Stimulated activated naive B cell treated with anti-CD40 and anti-IgM and Interleukin-4, amounts not matched to agents 10 μg/mL and 1 μg/mL and 100 μg/mL, for 72 hours (primary cell): ENCODE measurements at regions not wholly inside any gene's neighbourhood (a gene's known extent, or its start where the extent isn't known, plus 50 kb on each side); places are given as distances from the start of the nearest gene placed in this dataset.

Source experiments
- ATAC-seq, 2 donors: fragments of 150-1000 bp; cut with Tn5 transposase; replicated peaks; 2 replicates each; pipeline ENCODE4 v1.10.0; 2021; ENCODE audit warnings: moderate library complexity in 1 of 2
- DNase-seq: peaks from one replicate; pipeline ENCODE4 v3.0.0; 2021
- H3K27ac Mint-ChIP-seq: one replicate; pipeline ENCODE4 v1.8.0; 2022; ENCODE audit warnings: mild to moderate bottlenecking, mixed read lengths
- H3K27me3 Mint-ChIP-seq, 2 donors: one replicate each; pipeline ENCODE4 v1.8.0; 2022; ENCODE audit warnings: mixed read lengths in 2 of 2
- H3K36me3 Mint-ChIP-seq, 2 donors: one replicate each; pipeline ENCODE4 v1.8.0; 2022; ENCODE audit warnings: mixed read lengths in 2 of 2, mild to moderate bottlenecking in 1 of 2
- H3K4me1 Mint-ChIP-seq, 2 donors: one replicate each; pipeline ENCODE4 v1.8.0; 2022; ENCODE audit warnings: mixed read lengths in 2 of 2, mild to moderate bottlenecking in 1 of 2
- H3K4me3 Mint-ChIP-seq, 2 donors: one replicate each; pipeline ENCODE4 v1.8.0; 2022; ENCODE audit warnings: mild to moderate bottlenecking in 2 of 2, mixed read lengths in 2 of 2, moderate library complexity in 1 of 2
- H3K9me3 Mint-ChIP-seq, 2 donors: one replicate each; pipeline ENCODE4 v1.8.0; 2022; ENCODE audit warnings: mixed read lengths in 2 of 2, mild to moderate bottlenecking in 1 of 2

- Mint-ChIP-seq H3K4me3 (no peak overlapping the region), H3K27me3 (peaks cover 0 to 9% of the 10 kb centered on the region in 2 donors), H3K4me1 (peaks cover 0 to 2% of the 10 kb centered on the region in 2 donors), H3K27ac (no peak overlapping the region), H3K36me3 (no peaks in the 10 kb centered on the region), H3K9me3 (no peaks in the 10 kb centered on the region)
- ATAC-seq (peak; percentile 69 to 83), DNase-seq (no peak)
Observed at GRCh38 chr13:44191504-44192171, 182.0 kb upstream of the SERP2 start.

GRCh38 chr13:44193731-44194130 lies 179.9 kb upstream of the SERP2 start:
- Mint-ChIP-seq H3K27me3 (peaks cover 1 to 13% of the 10 kb centered on the region in 2 donors), H3K4me1 (peaks cover 10 to 14% of the 10 kb centered on the region in 2 donors), H3K9me3 (no peaks in the 10 kb centered on the region), H3K4me3 (no peak overlapping the region), H3K36me3 (no peaks in the 10 kb centered on the region), H3K27ac (no peak overlapping the region)
- ATAC-seq (no peak), DNase-seq (no peak)

- Mint-ChIP-seq H3K27ac (no peak overlapping the region), H3K27me3 (peaks cover 6 to 9% of the 10 kb centered on the region in 2 donors)
Observed at GRCh38 chr13:44195245-44195644, 178.4 kb upstream of the SERP2 start.

GRCh38 chr13:44196196-44196751 lies 177.3 kb upstream of the SERP2 start:
- peaks cover 10 to 16% of the 10 kb centered on the region in 2 donors for H3K4me1 Mint-ChIP-seq
- no peak overlapping the region for H3K27ac Mint-ChIP-seq
- H3K36me3 Mint-ChIP-seq: no peaks in the 10 kb centered on the region
- DNase-seq: no peak
- no peak overlapping the region for H3K4me3 Mint-ChIP-seq
- no peaks in the 10 kb centered on the region for H3K9me3 Mint-ChIP-seq
- no peak for ATAC-seq
- peaks cover 6 to 9% of the 10 kb centered on the region in 2 donors for H3K27me3 Mint-ChIP-seq

More at GRCh38 chr13:44195245-44195644, 178.4 kb upstream of the SERP2 start:
- peaks cover 10 to 16% of the 10 kb centered on the region in 2 donors for H3K4me1 Mint-ChIP-seq
- H3K4me3 Mint-ChIP-seq: no peak overlapping the region
- ATAC-seq (no peak), DNase-seq (no peak)
- no peaks in the 10 kb centered on the region for H3K36me3 Mint-ChIP-seq
- H3K9me3 Mint-ChIP-seq: no peaks in the 10 kb centered on the region

- DNase-seq: peak; percentile 28
- Mint-ChIP-seq H3K27ac (no peak overlapping the region), H3K36me3 (no peaks in the 10 kb centered on the region)
Observed at GRCh38 chr13:44197791-44198770, 175.5 kb upstream of the SERP2 start.

GRCh38 chr13:44198826-44199225 lies 174.8 kb upstream of the SERP2 start:
- no peak overlapping the region for H3K27ac Mint-ChIP-seq
- DNase-seq: no peak
- peaks cover 6 to 9% of the 10 kb centered on the region in 2 donors for H3K27me3 Mint-ChIP-seq

More at GRCh38 chr13:44197791-44198770, 175.5 kb upstream of the SERP2 start:
- Mint-ChIP-seq H3K9me3 (no peaks in the 10 kb centered on the region), H3K27me3 (peaks cover 6 to 9% of the 10 kb centered on the region in 2 donors), H3K4me3 (no peak overlapping the region), H3K4me1 (peaks cover 10 to 16% of the 10 kb centered on the region in 2 donors)
- peak; percentile 97 for ATAC-seq

GRCh38 chr13:44199627-44200207 lies 173.9 kb upstream of the SERP2 start:
- no peak for ATAC-seq
- no peaks in the 10 kb centered on the region for H3K36me3 Mint-ChIP-seq
- DNase-seq: no peak
- H3K27me3 Mint-ChIP-seq: peaks cover 6 to 9% of the 10 kb centered on the region in 2 donors
- no peak overlapping the region for H3K4me3 Mint-ChIP-seq
- H3K27ac Mint-ChIP-seq: no peak overlapping the region
- H3K4me1 Mint-ChIP-seq: peaks cover 10 to 16% of the 10 kb centered on the region in 2 donors
- H3K9me3 Mint-ChIP-seq: no peaks in the 10 kb centered on the region

More at GRCh38 chr13:44198826-44199225, 174.8 kb upstream of the SERP2 start:
- ATAC-seq: no peak
- no peaks in the 10 kb centered on the region for H3K9me3 Mint-ChIP-seq
- H3K36me3 Mint-ChIP-seq: no peaks in the 10 kb centered on the region
- peaks cover 10 to 16% of the 10 kb centered on the region in 2 donors for H3K4me1 Mint-ChIP-seq
- H3K4me3 Mint-ChIP-seq: no peak overlapping the region

- no peaks in the 10 kb centered on the region for H3K4me1 Mint-ChIP-seq
Observed at GRCh38 chr13:44206434-44206833, 167.2 kb upstream of the SERP2 start.

GRCh38 chr13:44207476-44207875 lies 166.1 kb upstream of the SERP2 start:
- DNase-seq (no peak), ATAC-seq (no peak)
- H3K27me3 Mint-ChIP-seq: peaks cover 6 to 9% of the 10 kb centered on the region in 2 donors
- no peak overlapping the region for H3K4me3 Mint-ChIP-seq
- H3K36me3 Mint-ChIP-seq: peaks cover 0 to 3% of the 10 kb centered on the region in 2 donors
- no peaks in the 10 kb centered on the region for H3K4me1 Mint-ChIP-seq
- peaks cover 4% of the 10 kb centered on the region in 2 donors for H3K9me3 Mint-ChIP-seq
- H3K27ac Mint-ChIP-seq: no peak overlapping the region

More at GRCh38 chr13:44206434-44206833, 167.2 kb upstream of the SERP2 start:
- no peak overlapping the region for H3K4me3 Mint-ChIP-seq
- peaks cover 0 to 3% of the 10 kb centered on the region in 2 donors for H3K36me3 Mint-ChIP-seq
- peaks cover 6 to 9% of the 10 kb centered on the region in 2 donors for H3K27me3 Mint-ChIP-seq
- DNase-seq (no peak), ATAC-seq (no peak)
- H3K27ac Mint-ChIP-seq: no peak overlapping the region
- peaks cover 4% of the 10 kb centered on the region in 2 donors for H3K9me3 Mint-ChIP-seq

- H3K27ac Mint-ChIP-seq: no peak overlapping the region
- H3K4me3 Mint-ChIP-seq: no peak overlapping the region
- peaks cover 9% of the 10 kb centered on the region in 2 donors for H3K27me3 Mint-ChIP-seq
- DNase-seq (no peak), ATAC-seq (no peak)
- peaks cover 4% of the 10 kb centered on the region in 2 donors for H3K9me3 Mint-ChIP-seq
- H3K36me3 Mint-ChIP-seq: peaks cover 0 to 3% of the 10 kb centered on the region in 2 donors
- no peaks in the 10 kb centered on the region for H3K4me1 Mint-ChIP-seq
Observed at GRCh38 chr13:44210525-44210924, 163.1 kb upstream of the SERP2 start.

GRCh38 chr13:44211286-44211685 lies 162.3 kb upstream of the SERP2 start:
- no peaks in the 10 kb centered on the region for H3K4me1 Mint-ChIP-seq
- H3K4me3 Mint-ChIP-seq: no peak overlapping the region

GRCh38 chr13:44211704-44212346 lies 161.8 kb upstream of the SERP2 start:
- no peak overlapping the region for H3K4me3 Mint-ChIP-seq
- H3K36me3 Mint-ChIP-seq: no peaks in the 10 kb centered on the region
- no peak overlapping the region for H3K27ac Mint-ChIP-seq
- DNase-seq (no peak), ATAC-seq (no peak)
- no peaks in the 10 kb centered on the region for H3K9me3 Mint-ChIP-seq
- peaks cover 5% of the 10 kb centered on the region in 2 donors for H3K27me3 Mint-ChIP-seq
- H3K4me1 Mint-ChIP-seq: no peaks in the 10 kb centered on the region

More at GRCh38 chr13:44211286-44211685, 162.3 kb upstream of the SERP2 start:
- Mint-ChIP-seq H3K9me3 (no peaks in the 10 kb centered on the region), H3K36me3 (no peaks in the 10 kb centered on the region), H3K27me3 (peaks cover 5% of the 10 kb centered on the region in 2 donors), H3K27ac (no peak overlapping the region)
- DNase-seq (no peak), ATAC-seq (no peak)

GRCh38 chr13:44212633-44213396 lies 160.8 kb upstream of the SERP2 start:
- Mint-ChIP-seq H3K4me1 (no peaks in the 10 kb centered on the region), H3K9me3 (no peaks in the 10 kb centered on the region), H3K4me3 (no peak overlapping the region), H3K27me3 (peaks cover 4 to 5% of the 10 kb centered on the region in 2 donors), H3K36me3 (no peaks in the 10 kb centered on the region), H3K27ac (no peak overlapping the region)
- no peak for DNase-seq
- ATAC-seq: no peak
